ENCODE measurements at regions not wholly inside any gene's neighbourhood (a gene's known extent, or its start where the extent isn't known, plus 50 kb on each side); places are given as distances from the start of the nearest gene placed in this dataset.

DNA sequence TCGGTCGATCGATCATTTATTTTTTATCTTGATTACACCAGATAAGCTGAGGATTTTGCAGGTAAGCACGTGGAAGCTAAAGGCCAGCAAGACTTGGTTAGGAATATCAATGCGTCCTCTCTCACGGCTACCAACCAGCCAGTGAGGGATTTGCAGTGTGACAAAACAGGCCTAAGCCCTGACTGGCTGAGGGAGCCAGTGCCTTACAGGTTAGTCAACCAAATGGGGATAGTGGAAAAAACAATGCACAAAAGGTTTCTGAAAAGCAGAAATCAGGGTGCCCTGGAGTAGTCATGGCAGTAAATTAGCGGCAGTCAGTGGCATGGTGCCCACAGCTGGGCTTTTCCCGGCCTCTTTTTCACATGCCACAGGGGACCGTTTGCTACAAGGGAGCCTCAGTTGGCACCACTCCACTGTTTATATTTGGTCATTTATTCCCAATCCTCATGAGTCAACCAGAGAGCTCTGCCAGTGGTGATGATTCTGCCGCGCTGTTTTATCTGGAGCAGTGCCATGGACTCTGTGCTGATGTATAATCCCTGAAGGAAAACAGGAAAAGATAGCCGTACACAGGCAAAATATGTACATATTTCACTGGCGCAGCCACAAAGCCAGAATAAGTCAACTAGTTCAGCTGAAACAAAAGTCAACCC lies 167.6 kb downstream of the RHOU start:
- H3K4me1 ChIP-seq = peaks cover 8 to 33% (median 25%) of the 10 kb centered on the region in 4 donors
- TF ChIP-seq, protein P1, sequence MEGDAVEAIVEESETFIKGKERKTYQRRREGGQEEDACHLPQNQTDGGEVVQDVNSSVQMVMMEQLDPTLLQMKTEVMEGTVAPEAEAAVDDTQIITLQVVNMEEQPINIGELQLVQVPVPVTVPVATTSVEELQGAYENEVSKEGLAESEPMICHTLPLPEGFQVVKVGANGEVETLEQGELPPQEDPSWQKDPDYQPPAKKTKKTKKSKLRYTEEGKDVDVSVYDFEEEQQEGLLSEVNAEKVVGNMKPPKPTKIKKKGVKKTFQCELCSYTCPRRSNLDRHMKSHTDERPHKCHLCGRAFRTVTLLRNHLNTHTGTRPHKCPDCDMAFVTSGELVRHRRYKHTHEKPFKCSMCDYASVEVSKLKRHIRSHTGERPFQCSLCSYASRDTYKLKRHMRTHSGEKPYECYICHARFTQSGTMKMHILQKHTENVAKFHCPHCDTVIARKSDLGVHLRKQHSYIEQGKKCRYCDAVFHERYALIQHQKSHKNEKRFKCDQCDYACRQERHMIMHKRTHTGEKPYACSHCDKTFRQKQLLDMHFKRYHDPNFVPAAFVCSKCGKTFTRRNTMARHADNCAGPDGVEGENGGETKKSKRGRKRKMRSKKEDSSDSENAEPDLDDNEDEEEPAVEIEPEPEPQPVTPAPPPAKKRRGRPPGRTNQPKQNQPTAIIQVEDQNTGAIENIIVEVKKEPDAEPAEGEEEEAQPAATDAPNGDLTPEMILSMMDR (IDR thresholded peaks at IDR 0.05) = no peak
- no peaks in the 10 kb centered on the region for H3K27me3 ChIP-seq
- H3K4me3 ChIP-seq = no peak overlapping the region
- peak overlapping the region; percentile 74 to 83 for H3K27ac ChIP-seq
- DNase-seq = peak; percentile 93 to 96
- intact Hi-C loops (cut with DNase I; ENCODE audit: low total_unique reads) = no loop called here
- H3K36me3 ChIP-seq = no peaks in the 10 kb centered on the region
- H3K9me3 ChIP-seq = peaks cover 0 to 19% (median 6%) of the 10 kb centered on the region in 3 donors

DNA sequence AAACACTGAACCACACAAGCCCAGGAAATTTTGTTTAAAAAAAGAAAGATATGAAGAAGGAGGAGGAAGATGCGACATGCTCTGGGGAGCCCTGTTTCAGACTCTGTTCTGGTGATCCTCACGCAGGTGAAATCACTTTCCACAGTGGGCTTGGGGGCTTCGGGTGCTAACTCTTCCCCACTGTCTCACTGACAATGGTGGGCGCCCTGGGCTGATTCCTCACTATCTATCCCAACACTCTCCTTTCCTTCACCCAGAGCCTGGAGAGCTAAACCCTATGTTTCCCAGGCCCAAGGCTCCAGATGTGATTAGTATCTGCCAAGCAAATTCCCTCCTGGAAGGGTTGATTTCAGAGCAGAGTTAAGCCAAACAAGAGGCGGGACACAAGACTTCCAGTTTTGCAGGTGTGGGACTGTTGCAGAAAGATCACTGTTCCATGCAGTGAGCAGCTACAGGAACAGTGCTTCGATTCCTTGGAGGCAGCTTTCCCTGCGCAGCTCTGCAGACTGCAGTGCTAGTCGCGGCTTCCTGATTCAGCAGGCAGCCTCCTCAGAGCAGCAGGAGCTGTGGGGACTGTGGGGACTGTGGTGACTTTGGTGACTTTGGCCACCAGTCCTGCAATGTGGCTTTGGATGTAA lies 168.3 kb downstream of the RHOU start:
- intact Hi-C loops (cut with DNase I; ENCODE audit: low total_unique reads) = no loop called here
- no peaks in the 10 kb centered on the region for H3K36me3 ChIP-seq
- H3K9me3 ChIP-seq = peaks cover 0 to 25% (median 6%) of the 10 kb centered on the region in 3 donors
- H3K27ac ChIP-seq = peak overlapping the region; percentile 74 to 83
- DNase-seq = no peak
- no peaks in the 10 kb centered on the region for H3K27me3 ChIP-seq
- peaks cover 8 to 33% (median 25%) of the 10 kb centered on the region in 4 donors for H3K4me1 ChIP-seq
- no peak overlapping the region for H3K4me3 ChIP-seq
- TF ChIP-seq, protein P1 (IDR thresholded peaks at IDR 0.05) = no peak

DNA sequence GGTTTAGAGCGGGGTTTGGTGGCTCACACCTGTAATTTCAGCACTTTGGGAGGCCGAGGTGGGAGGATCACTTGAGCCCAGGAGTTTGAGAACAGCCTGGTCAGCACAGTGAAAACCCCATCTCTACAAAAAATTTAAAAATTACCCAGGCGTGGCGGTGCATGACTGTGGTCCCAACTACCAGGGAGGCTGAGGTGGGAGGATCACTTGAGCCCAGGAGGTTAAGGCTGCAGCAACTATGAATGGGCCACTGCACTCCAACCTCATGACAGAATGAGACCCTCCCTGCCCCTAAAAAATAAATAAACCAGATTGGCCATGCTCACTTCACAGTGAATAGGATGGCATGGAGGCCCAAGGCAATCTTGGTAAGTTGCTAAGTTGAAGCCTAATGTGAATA lies 168.9 kb downstream of the RHOU start:
- H3K27me3 ChIP-seq = no peaks in the 10 kb centered on the region
- H3K9me3 ChIP-seq = peaks cover 0 to 26% (median 6%) of the 10 kb centered on the region in 3 donors
- H3K4me3 ChIP-seq = no peak overlapping the region
- intact Hi-C loops (cut with DNase I; ENCODE audit: low total_unique reads) = no loop called here
- H3K4me1 ChIP-seq = peaks cover 8 to 33% (median 25%) of the 10 kb centered on the region in 4 donors
- no peak for DNase-seq
- no peak overlapping the region for H3K27ac ChIP-seq
- H3K36me3 ChIP-seq = no peaks in the 10 kb centered on the region
- TF ChIP-seq, protein P1 (IDR thresholded peaks at IDR 0.05) = no peak

DNA sequence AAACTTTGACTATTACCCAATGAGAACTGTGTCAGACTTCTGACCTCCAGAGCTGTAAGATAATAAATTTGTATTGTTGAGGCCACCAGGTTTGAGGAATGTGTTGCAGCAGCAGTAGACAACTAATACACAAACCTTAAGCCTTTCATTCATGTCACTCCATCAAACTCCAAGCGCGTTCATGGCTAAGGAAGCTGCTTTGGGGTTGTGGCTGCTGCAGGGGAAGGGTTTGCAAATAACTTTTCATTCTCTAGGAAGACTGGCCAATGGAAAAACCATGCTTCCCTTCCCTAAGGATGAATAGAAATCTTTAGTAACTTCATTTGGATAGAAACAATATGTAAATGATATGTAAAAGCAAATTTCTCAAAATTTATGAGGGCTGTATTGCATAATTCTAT lies 170.4 kb downstream of the RHOU start:
- H3K9me3 ChIP-seq = peaks cover 0 to 26% (median 6%) of the 10 kb centered on the region in 3 donors
- no peak overlapping the region for H3K27ac ChIP-seq
- H3K27me3 ChIP-seq = no peaks in the 10 kb centered on the region
- no peak for DNase-seq
- peaks cover 8 to 25% (median 17%) of the 10 kb centered on the region in 4 donors for H3K4me1 ChIP-seq
- TF ChIP-seq, protein P1 (IDR thresholded peaks at IDR 0.05) = no peak
- H3K36me3 ChIP-seq = no peaks in the 10 kb centered on the region
- intact Hi-C loops (cut with DNase I; ENCODE audit: low total_unique reads) = no loop called here
- H3K4me3 ChIP-seq = no peak overlapping the region

DNA sequence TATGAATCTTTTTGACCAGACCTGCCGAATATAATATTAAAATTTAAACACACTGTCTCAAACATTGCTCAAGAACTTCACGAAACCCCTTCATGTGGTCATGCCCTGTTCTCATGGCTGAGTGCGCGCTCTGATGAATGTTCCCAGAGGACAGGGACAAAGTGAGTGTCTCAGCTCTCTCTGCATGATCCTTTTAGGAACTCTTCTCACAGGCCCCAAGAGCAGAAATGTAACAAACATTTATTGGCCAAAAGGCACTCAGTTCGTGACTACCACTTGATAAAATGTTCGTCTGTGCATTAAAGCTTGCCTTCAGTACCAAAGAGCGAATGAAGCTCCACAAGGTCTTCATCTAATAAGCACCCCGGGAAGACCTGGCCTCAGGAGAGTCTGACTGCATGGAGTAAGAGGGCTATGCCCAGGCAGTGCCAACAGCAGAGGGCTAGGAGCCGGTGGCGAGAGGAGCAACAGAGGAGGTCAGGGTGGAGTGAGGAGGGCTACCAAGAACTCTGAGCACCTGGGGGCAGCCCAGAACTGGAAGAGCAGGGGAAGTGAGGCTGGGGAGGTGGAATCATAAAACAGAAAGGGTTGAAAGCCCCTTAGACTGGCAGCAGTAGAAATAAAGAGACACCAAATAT lies 171.1 kb downstream of the RHOU start:
- intact Hi-C loops (cut with DNase I; ENCODE audit: low total_unique reads) = no loop called here
- DNase-seq = no peak
- no peak overlapping the region for H3K27ac ChIP-seq
- peaks cover 8 to 19% (median 13%) of the 10 kb centered on the region in 4 donors for H3K4me1 ChIP-seq
- peaks cover 0 to 26% (median 6%) of the 10 kb centered on the region in 3 donors for H3K9me3 ChIP-seq
- H3K27me3 ChIP-seq = no peaks in the 10 kb centered on the region
- TF ChIP-seq, protein P1 (IDR thresholded peaks at IDR 0.05) = no peak
- H3K4me3 ChIP-seq = no peak overlapping the region
- H3K36me3 ChIP-seq = no peaks in the 10 kb centered on the region

All from tibial artery (tissue), 4 donors.